GM23248 (cell line): ENCODE measurements at regions not wholly inside any gene's neighbourhood (a gene's known extent, or its start where the extent isn't known, plus 50 kb on each side); places are given as distances from the start of the nearest gene placed in this dataset.

ENCODE experiments used
- DNase-seq: peaks from one replicate; pipeline ENCODE4 v3.0.0-alpha.2; 2015
- H2AFZ ChIP-seq: fragments of 200-600 bp; sonication (generic); 2 replicates; pipeline ENCODE4 v1.6.1; 2016; ENCODE audit warnings: antibody characterized with exemption
- H3F3A ChIP-seq: fragments of 200-600 bp; sonication (generic); 2 replicates; pipeline ENCODE4 v1.6.1; 2016; ENCODE audit warnings: mild to moderate bottlenecking, antibody characterized with exemption, mixed run types; ENCODE audit not compliant: insufficient read depth
- H3K27ac ChIP-seq: fragments of 200-600 bp; sonication (generic); 2 replicates; pipeline ENCODE4 v1.5.1; 2016; ENCODE audit warnings: mild to moderate bottlenecking
- H3K27me3 ChIP-seq: fragments of 200-600 bp; sonication (generic); replicated peaks from 2 replicates; pipeline ENCODE4 v1.6.1; 2016; ENCODE audit warnings: mild to moderate bottlenecking; ENCODE audit not compliant: insufficient read depth
- H3K36me3 ChIP-seq: fragments of 200-600 bp; sonication (generic); 2 replicates; pipeline ENCODE4 v1.6.1; 2016; ENCODE audit warnings: low read depth, mild to moderate bottlenecking
- H3K4me1 ChIP-seq: fragments of 200-600 bp; sonication (generic); 2 replicates; pipeline ENCODE4 v1.6.1; 2016; ENCODE audit warnings: mild to moderate bottlenecking; ENCODE audit not compliant: insufficient read depth
- H3K4me2 ChIP-seq: fragments of 200-600 bp; sonication (generic); one replicate; pipeline ENCODE4 v1.6.1; 2016; ENCODE audit warnings: mild to moderate bottlenecking; ENCODE audit not compliant: unreplicated experiment
- H3K4me3 ChIP-seq: fragments of 200-600 bp; sonication (generic); 2 replicates; pipeline ENCODE4 v1.5.1; 2016; ENCODE audit warnings: mild to moderate bottlenecking
- H3K79me2 ChIP-seq: fragments of 200-600 bp; sonication (generic); 2 replicates; pipeline ENCODE4 v1.6.1; 2016; ENCODE audit warnings: mild to moderate bottlenecking; ENCODE audit not compliant: insufficient read depth
- H3K9ac ChIP-seq: fragments of 200-600 bp; sonication (generic); 2 replicates; pipeline ENCODE4 v1.6.1; 2016; ENCODE audit warnings: mild to moderate bottlenecking
- H3K9me2 ChIP-seq: fragments of 200-600 bp; sonication (generic); 2 replicates; pipeline ENCODE4 v1.6.1; 2016; ENCODE audit warnings: mixed run types, mild to moderate bottlenecking, moderate library complexity; ENCODE audit not compliant: insufficient read depth
- H3K9me3 ChIP-seq: fragments of 200-600 bp; sonication (generic); one replicate; pipeline ENCODE4 v1.6.1; 2017; ENCODE audit warnings: low read depth
- H4K20me1 ChIP-seq: fragments of 200-600 bp; sonication (generic); 2 replicates; pipeline ENCODE4 v1.6.0; 2016; ENCODE audit not compliant: insufficient read depth
- EZH2 ChIP-seq: fragments of 200-600 bp; sonication (generic); IDR thresholded peaks from 2 replicates; pipeline ENCODE4 v1.6.1; 2018; ENCODE audit warnings: antibody characterized with exemption, mild to moderate bottlenecking; ENCODE audit not compliant: insufficient read depth, poor library complexity, severe bottlenecking
- EZH2phosphoT487 ChIP-seq: fragments of 200-600 bp; sonication (generic); IDR thresholded peaks from 2 replicates; pipeline ENCODE4 v1.6.1; 2018; ENCODE audit warnings: antibody characterized with exemption, moderate library complexity, mild to moderate bottlenecking, low read depth; ENCODE audit not compliant: insufficient read depth
- WGBS, 2 experiments: methylation state at CpG; one replicate each; pipeline ENCODE4 v1.1.6; 2015 to 2017; ENCODE audit warnings: low lambda C conversion rate in 2 of 2, low coverage in 1 of 2; ENCODE audit errors: missing lambda C conversion rate in 2 of 2; 5-methylcytosine and 5-hydroxymethylcytosine counted together
- in situ Hi-C: fragments of 300-500 bp; cut with MboI; formaldehyde crosslinking; loops from 2 replicates; pipeline ENCODE4 v1.15.0; 2020

DNA sequence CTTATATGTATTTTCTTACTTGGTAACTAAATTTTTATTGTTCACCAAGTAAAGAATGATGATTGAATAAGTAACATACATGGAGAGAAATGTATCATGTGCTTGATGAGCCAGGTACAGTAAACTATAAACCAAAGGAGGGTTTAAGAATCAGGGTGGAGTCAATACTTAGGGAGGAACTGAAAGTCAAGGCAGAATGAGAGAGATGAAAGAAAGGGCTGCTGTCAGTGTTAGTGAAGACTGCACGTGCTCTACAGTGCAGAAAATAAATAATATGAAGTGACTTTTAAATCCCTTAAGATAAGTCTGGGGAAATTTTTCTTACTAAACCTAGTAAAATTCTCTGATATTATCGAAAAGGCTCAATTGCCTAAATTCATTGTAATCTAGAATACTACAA lies 986.0 kb downstream of the DSC3 start:
- no peak for DNase-seq
- in situ Hi-C loops = no loop called here
- 16 to 19% methylated on average over 2 of the region's 2 CpGs for WGBS, 2 experiments

GRCh38 chr18:30044496-30044895 lies 998.0 kb downstream of the DSC3 start:
- TF ChIP-seq EZH2phosphoT487 (no peak), EZH2 (no peak)
- Histone ChIP-seq H2AFZ (no peak overlapping the region), H4K20me1 (no peaks in the 10 kb centered on the region), H3K79me2 (no peaks in the 10 kb centered on the region), H3K27ac (no peak overlapping the region), H3K9me3 (no peaks in the 10 kb centered on the region), H3F3A (no peaks in the 10 kb centered on the region), H3K9me2 (no peaks in the 10 kb centered on the region), H3K4me1 (no peaks in the 10 kb centered on the region), H3K4me3 (no peak overlapping the region), H3K27me3 (no peaks in the 10 kb centered on the region; the same call in 1 of the 2 replicates), H3K4me2 (no peak overlapping the region), H3K36me3 (no peaks in the 10 kb centered on the region), H3K9ac (no peak overlapping the region)
- in situ Hi-C loops = no loop called here
- DNase-seq = no peak
- WGBS, 2 experiments = 32% methylated on average over 5 of the region's 5 CpGs

More for the DNA sequence above, 986.0 kb downstream of the DSC3 start:
- no peak overlapping the region for H3K4me2 ChIP-seq
- H3K79me2 ChIP-seq = no peaks in the 10 kb centered on the region
- no peak for TF ChIP-seq EZH2
- TF ChIP-seq EZH2phosphoT487 = no peak
- H3F3A ChIP-seq = no peaks in the 10 kb centered on the region
- H3K9me3 ChIP-seq = peaks cover 4% of the 10 kb centered on the region
- no peak overlapping the region for H3K9ac ChIP-seq
- no peak overlapping the region for H3K4me3 ChIP-seq
- no peak overlapping the region for H2AFZ ChIP-seq
- H4K20me1 ChIP-seq = no peaks in the 10 kb centered on the region
- no peaks in the 10 kb centered on the region for H3K36me3 ChIP-seq
- no peaks in the 10 kb centered on the region for H3K9me2 ChIP-seq
- no peaks in the 10 kb centered on the region for H3K27me3 ChIP-seq
- H3K4me1 ChIP-seq = no peaks in the 10 kb centered on the region
- H3K27ac ChIP-seq = no peak overlapping the region

DNA sequence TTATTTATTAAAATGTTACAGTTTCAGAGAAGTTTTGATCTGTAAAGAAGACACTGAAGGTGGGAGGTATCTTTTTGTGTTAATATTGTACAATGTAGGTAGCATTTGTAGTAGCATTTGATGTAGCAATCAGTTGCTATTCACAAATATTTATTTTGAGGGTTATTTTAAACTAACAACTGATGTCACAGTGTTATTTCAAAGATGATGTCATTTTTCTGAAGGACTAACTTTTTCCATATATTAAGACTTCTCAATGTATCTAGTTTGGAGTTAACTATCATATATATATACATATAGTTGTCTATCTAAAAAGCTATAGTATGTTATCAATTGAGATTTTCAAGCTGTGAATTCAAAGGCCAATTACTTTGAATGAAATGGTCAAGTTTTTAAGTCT lies 1003.3 kb downstream of the DSC3 start:
- no peaks in the 10 kb centered on the region for H3K27me3 ChIP-seq
- no peaks in the 10 kb centered on the region for H3F3A ChIP-seq
- no peaks in the 10 kb centered on the region for H4K20me1 ChIP-seq
- no peaks in the 10 kb centered on the region for H3K36me3 ChIP-seq
- H3K9me2 ChIP-seq = no peaks in the 10 kb centered on the region
- no peaks in the 10 kb centered on the region for H3K79me2 ChIP-seq
- H3K4me3 ChIP-seq = no peak overlapping the region
- H2AFZ ChIP-seq = no peak overlapping the region
- in situ Hi-C loops = no loop called here
- no peak for DNase-seq
- H3K4me2 ChIP-seq = no peak overlapping the region
- no peak overlapping the region for H3K27ac ChIP-seq
- H3K9ac ChIP-seq = no peak overlapping the region
- TF ChIP-seq EZH2 (no peak), EZH2phosphoT487 (no peak)
- no peaks in the 10 kb centered on the region for H3K4me1 ChIP-seq
- no peaks in the 10 kb centered on the region for H3K9me3 ChIP-seq

GRCh38 chr18:30034818-30035217 lies 1007.7 kb downstream of the DSC3 start:
- in situ Hi-C loops = no loop called here
- Histone ChIP-seq H3K27me3 (no peaks in the 10 kb centered on the region), H3K4me1 (no peaks in the 10 kb centered on the region), H3K4me3 (no peak overlapping the region), H3K4me2 (no peak overlapping the region), H3K79me2 (no peaks in the 10 kb centered on the region), H3K9ac (no peak overlapping the region), H3K9me3 (no peaks in the 10 kb centered on the region), H3K36me3 (no peaks in the 10 kb centered on the region), H3K27ac (no peak overlapping the region), H3F3A (no peaks in the 10 kb centered on the region), H3K9me2 (no peaks in the 10 kb centered on the region), H4K20me1 (no peaks in the 10 kb centered on the region), H2AFZ (no peak overlapping the region)
- no peak for DNase-seq
- WGBS, 2 experiments = 50 to 53% methylated on average over 3 of the region's 3 CpGs
- no peak for TF ChIP-seq EZH2
- TF ChIP-seq EZH2phosphoT487 = no peak

- in situ Hi-C loops = no loop called here
- Histone ChIP-seq H3K27me3 (no peaks in the 10 kb centered on the region), H3K4me1 (peaks cover 5% of the 10 kb centered on the region; the same call in 1 of the 2 replicates)
Observed at GRCh38 chr18:30016179-30016578, 1026.4 kb downstream of the DSC3 start.

More at GRCh38 chr18:30016179-30016578, 1026.4 kb downstream of the DSC3 start:
- Histone ChIP-seq H3K36me3 (no peaks in the 10 kb centered on the region), H3K4me2 (no peak overlapping the region), H3K27ac (no peak overlapping the region), H3K9me3 (no peaks in the 10 kb centered on the region), H3K4me3 (no peak overlapping the region), H3K9ac (no peak overlapping the region), H4K20me1 (no peaks in the 10 kb centered on the region), H3K79me2 (no peaks in the 10 kb centered on the region), H2AFZ (no peak overlapping the region), H3F3A (no peaks in the 10 kb centered on the region), H3K9me2 (no peaks in the 10 kb centered on the region)
- TF ChIP-seq EZH2phosphoT487 = no peak
- TF ChIP-seq EZH2 = no peak
- DNase-seq = no peak
- WGBS, 2 experiments = 31 to 49% methylated on average over 2 of the region's 2 CpGs
